K562 (cell line): ENCODE measurements at regions not wholly inside any gene's neighbourhood (a gene's known extent, or its start where the extent isn't known, plus 50 kb on each side); places are given as distances from the start of the nearest gene placed in this dataset.

Source experiments
- ATAC-seq: fragments of 200-7000 bp; cut with Tn5 transposase; 3 replicates; pipeline ENCODE4 v1.9.1; 2020; ENCODE audit warnings: moderate library complexity
- BruUV-seq: library from RNA; stranded (reverse); fragments of 400-500 nt; replicated peaks from 2 replicates; lab custom pipeline; 2021; lab: Mats Ljungman, UMichigan
- CTCF ChIA-PET: fragments of 300-600 bp; formaldehyde crosslinking; extraction: SDS; loops from one replicate; lab custom pipeline; 2021; ENCODE audit warnings: low intra/inter-chr PET ratio; lab: Yijun Ruan, JAX
- POLR2A ChIA-PET: fragments of 300-600, 350-650 bp; sonication (Branson Sonifier 250); formaldehyde crosslinking; extraction: SDS; loops from one replicate; lab custom pipeline; 2021; ENCODE audit warnings: antibody characterized with exemption, inconsistent platforms; lab: Yijun Ruan, JAX
- DNase-seq, 4 experiments: peaks; one replicate each; pipeline versions ENCODE4 v3.0.0 to v3.0.0-alpha.2; 2011 to 2018; ENCODE audit warnings: low spot score in 3 of 4, mixed read lengths in 3 of 4; ENCODE audit errors: extremely low read depth in 1 of 4
- FAIRE-seq: peaks from 2 replicates; lab custom pipeline; 2011; peaks lifted over from hg19 to GRCh38; lab: Jason Lieb, UNC
- H2AFZ ChIP-seq: 2 replicates; pipeline ENCODE4 v1.6.0; 2011; ENCODE audit warnings: low read depth, low read length, control low read depth, inconsistent platforms
- H3K27ac ChIP-seq: fragments of 200-600 bp; 3 replicates; pipeline ENCODE4 v1.8.0; 2011; ENCODE audit warnings: low read depth, mild to moderate bottlenecking, control low read depth, inconsistent platforms, low read length, moderate library complexity, mixed read lengths; ENCODE audit errors: extremely low read depth
- H3K27me3 ChIP-seq, 2 experiments: fragments of 300-600 bp in 1 of 2; 2 replicates in 1 of 2; 3 replicates in 1 of 2; pipeline versions ENCODE4 v1.6.0 to v1.8.0; 2011; ENCODE audit warnings: inconsistent platforms in 2 of 2, low read length in 2 of 2, mild to moderate bottlenecking in 1 of 2, mixed read lengths in 1 of 2, moderate library complexity in 1 of 2; ENCODE audit not compliant: control insufficient read depth in 2 of 2, insufficient read depth in 2 of 2
- H3K36me3 ChIP-seq: fragments of 300-600 bp; 3 replicates; pipeline ENCODE4 v1.8.0; 2011; ENCODE audit warnings: mild to moderate bottlenecking, low read length, inconsistent platforms; ENCODE audit not compliant: control insufficient read depth, insufficient read depth
- H3K4me1 ChIP-seq, 2 experiments: fragments of 200-600 bp in 1 of 2; replicated peaks in 1 of 2; 2 replicates in 1 of 2; 3 replicates in 1 of 2; pipeline versions ENCODE4 v1.5.1 to v1.8.0; 2011; ENCODE audit warnings: inconsistent platforms in 2 of 2, low read length in 2 of 2, mild to moderate bottlenecking in 1 of 2, mixed read lengths in 1 of 2, moderate library complexity in 1 of 2; ENCODE audit not compliant: control insufficient read depth in 2 of 2, insufficient read depth in 2 of 2
- H3K4me2 ChIP-seq: 2 replicates; pipeline ENCODE4 v1.6.1; 2011; ENCODE audit warnings: low read length, control low read depth, inconsistent platforms, mixed read lengths; ENCODE audit not compliant: insufficient read depth
- H3K4me3 ChIP-seq: fragments of 200-600 bp; sonication (generic), shearing (Covaris generic); 2 replicates; pipeline ENCODE4 v1.5.1; 2016; ENCODE audit warnings: control low read depth, inconsistent platforms
- H3K79me2 ChIP-seq: fragments of 200-600 bp; 3 replicates; pipeline ENCODE4 v1.8.0; 2011; ENCODE audit warnings: low read length, inconsistent platforms; ENCODE audit not compliant: control insufficient read depth, insufficient read depth
- H3K9ac ChIP-seq, 2 experiments: 2 replicates each; pipeline versions ENCODE4 v1.6.0 to v1.6.1; 2011; ENCODE audit warnings: low read depth in 2 of 2, low read length in 2 of 2, control low read depth in 1 of 2, inconsistent platforms in 1 of 2, mild to moderate bottlenecking in 1 of 2, mixed read lengths in 1 of 2; ENCODE audit not compliant: insufficient read depth in 1 of 2
- H3K9me1 ChIP-seq: one replicate; pipeline ENCODE4 v1.6.0; 2011; ENCODE audit warnings: inconsistent platforms, mild to moderate bottlenecking, low read length, moderate library complexity; ENCODE audit not compliant: control insufficient read depth, insufficient read depth
- H3K9me3 ChIP-seq: replicated peaks from 2 replicates; pipeline ENCODE4 v1.5.1; 2011; ENCODE audit warnings: low read depth, low read length, inconsistent platforms; ENCODE audit not compliant: control insufficient read depth, insufficient read depth
- H4K20me1 ChIP-seq: replicated peaks from 2 replicates; pipeline ENCODE4 v1.6.1; 2011; ENCODE audit warnings: low read length, inconsistent platforms, mixed read lengths; ENCODE audit not compliant: control insufficient read depth, insufficient read depth
- CBFA2T3 ChIP-seq: fragments of 450-650 bp; IDR thresholded peaks from 2 replicates; pipeline ENCODE4 v1.6.1; 2017
- CCNT2 ChIP-seq: IDR thresholded peaks from 2 replicates; pipeline ENCODE4 v1.6.1; 2011; ENCODE audit warnings: borderline replicate concordance, low read depth, mild to moderate bottlenecking, moderate library complexity, mixed read lengths, low read length; ENCODE audit not compliant: insufficient read length; ENCODE audit errors: extremely low read depth
- ESRRB ChIP-seq: fragments of 250-450 bp; sonication (Bioruptor Pico); IDR thresholded peaks from 2 replicates; pipeline ENCODE4 v1.5.0; 2020; ENCODE audit warnings: mild to moderate bottlenecking, moderate library complexity, borderline replicate concordance
- FOXK2 ChIP-seq, 2 experiments: fragments of 450-650 bp; IDR thresholded peaks in 1 of 2; conservative IDR thresholded peaks in 1 of 2; 2 replicates each; pipeline ENCODE4 v1.6.1; 2016; ENCODE audit warnings: low read depth in 2 of 2, mild to moderate bottlenecking in 1 of 2
- GABPB2 ChIP-seq: fragments of 250-450 bp; sonication (Bioruptor Pico); conservative IDR thresholded peaks from 2 replicates; pipeline ENCODE4 v1.5.1; 2021; ENCODE audit warnings: mild to moderate bottlenecking
- KLF13 ChIP-seq: fragments of 450-650 bp; IDR thresholded peaks from 2 replicates; pipeline ENCODE4 v1.6.1; 2016; ENCODE audit warnings: missing genetic modification characterization, low read depth, mild to moderate bottlenecking, missing compliant biosample characterization, moderate library complexity, borderline replicate concordance
- MCM5 ChIP-seq: fragments of 450-650 bp; IDR thresholded peaks from 2 replicates; pipeline ENCODE4 v1.6.1; 2016; ENCODE audit warnings: low read depth
- PYGO2 ChIP-seq: fragments of 450-650 bp; IDR thresholded peaks from 2 replicates; pipeline ENCODE4 v1.6.1; 2016; ENCODE audit warnings: mild to moderate bottlenecking, missing genetic modification characterization, moderate library complexity, missing compliant biosample characterization
- RFX7 ChIP-seq: fragments of 250-450 bp; sonication (Bioruptor Pico); IDR thresholded peaks from 2 replicates; pipeline ENCODE4 v1.5.1; 2021; ENCODE audit warnings: mild to moderate bottlenecking
- STAT5B ChIP-seq: fragments of 250-450 bp; sonication (Bioruptor Pico); IDR thresholded peaks from 2 replicates; pipeline ENCODE4 v1.8.0; 2021; ENCODE audit warnings: mild to moderate bottlenecking, inconsistent platforms
- TCF7 ChIP-seq: sonication (generic); IDR thresholded peaks from 2 replicates; pipeline ENCODE4 v1.6.1; 2016; ENCODE audit warnings: antibody characterized with exemption, borderline replicate concordance
- TGIF2 ChIP-seq: sonication (generic); formaldehyde crosslinking; IDR thresholded peaks from 2 replicates; pipeline ENCODE4 v1.8.1; 2022; ENCODE audit warnings: mild to moderate bottlenecking, missing genetic modification reagents, moderate library complexity
- U2AF2 ChIP-seq: fragments of 200-400 bp; formaldehyde crosslinking; optimal IDR thresholded peaks from 2 replicates; pipeline ENCODE3; 2017; ENCODE audit warnings: low read depth, mild to moderate bottlenecking, low read length
- ZEB2 ChIP-seq: fragments of 450-650 bp; IDR thresholded peaks from 2 replicates; pipeline ENCODE4 v1.6.1; 2016
- in situ Hi-C: fragments of 300-500 bp; cut with MboI; formaldehyde crosslinking; loops from 4 replicates; pipeline ENCODE4 v1.15.0; 2018; ENCODE audit warnings: inconsistent platforms, mixed read lengths
- intact Hi-C: fragments of 100-400 bp; cut with micrococcal nuclease; formaldehyde crosslinking; loops from 2 replicates; pipeline ENCODE4 v1.14.2; 2022
- TF ChIP-seq, protein P1 (sequence below): fragments of 250-450 bp; sonication (Bioruptor Pico); IDR thresholded peaks from 2 replicates; pipeline ENCODE4 v1.4.0; 2020; ENCODE audit warnings: mild to moderate bottlenecking, moderate library complexity
- TF ChIP-seq, protein P2 (sequence below), 2 experiments: fragments of 150-350 bp in 1 of 2; IDR thresholded peaks; 2 replicates each; pipeline ENCODE4 v1.6.1; 2012 to 2016; ENCODE audit warnings: low read depth in 2 of 2, low read length in 2 of 2, mild to moderate bottlenecking in 1 of 2, moderate library complexity in 1 of 2
- TF ChIP-seq, protein P3 (sequence below): IDR thresholded peaks from 2 replicates; pipeline ENCODE4 v1.6.1; 2014; ENCODE audit warnings: antibody characterized with exemption

DNA sequence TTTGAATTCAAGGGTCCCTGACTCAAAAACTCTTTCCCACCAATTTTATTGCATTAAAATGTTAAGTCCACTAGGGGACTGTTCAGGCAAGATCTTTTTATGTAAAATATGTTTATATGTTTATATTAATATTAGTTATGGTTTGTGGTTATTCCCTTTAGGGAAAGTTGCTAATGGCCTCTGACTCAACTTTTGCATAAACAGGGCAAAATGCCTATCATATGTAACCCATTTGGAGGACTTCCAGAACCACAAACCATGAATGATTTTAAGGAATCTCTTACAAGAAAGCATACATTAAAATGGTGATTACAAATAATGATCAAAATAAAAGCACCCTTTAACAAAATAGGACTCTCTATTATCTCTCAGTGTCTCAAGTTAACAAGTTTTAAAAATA lies 1484.5 kb upstream of the ZEB2 start:
- Histone ChIP-seq H3K4me3 (no peak overlapping the region), H3K4me1 (no peaks in the 10 kb centered on the region; a peak in 1 of 5 replicates), H3K79me2 (no peaks in the 10 kb centered on the region), H3K36me3 (no peaks in the 10 kb centered on the region), H3K27me3 (no peaks in the 10 kb centered on the region), H3K9me3 (no peaks in the 10 kb centered on the region; the same call in 1 of the 2 replicates), H3K9me1 (no peaks in the 10 kb centered on the region), H4K20me1 (no peaks in the 10 kb centered on the region), H3K4me2 (no peak overlapping the region), H2AFZ (0 out of 2 replicates have a peak overlapping the region, but pooled peaks have one; percentile 41), H3K27ac (no peak overlapping the region), H3K9ac (no peak overlapping the region)
- in situ Hi-C loops, result no loop called here
- ChIA-PET CTCF (no interaction called here), POLR2A (no interaction called here)
- BruUV-seq, result no TSS peak
- no peak for FAIRE-seq
- ATAC-seq, result no peak
- intact Hi-C loops, result no loop called here
- DNase-seq, result no peak
- TF ChIP-seq FOXK2 (conservative IDR thresholded peaks at IDR 0.05 in 1 of 2, IDR thresholded peaks at IDR 0.05 in 1 of 2; ENCODE audit: low read depth in 2 of 2), result no peak
- TF ChIP-seq, protein P1, sequence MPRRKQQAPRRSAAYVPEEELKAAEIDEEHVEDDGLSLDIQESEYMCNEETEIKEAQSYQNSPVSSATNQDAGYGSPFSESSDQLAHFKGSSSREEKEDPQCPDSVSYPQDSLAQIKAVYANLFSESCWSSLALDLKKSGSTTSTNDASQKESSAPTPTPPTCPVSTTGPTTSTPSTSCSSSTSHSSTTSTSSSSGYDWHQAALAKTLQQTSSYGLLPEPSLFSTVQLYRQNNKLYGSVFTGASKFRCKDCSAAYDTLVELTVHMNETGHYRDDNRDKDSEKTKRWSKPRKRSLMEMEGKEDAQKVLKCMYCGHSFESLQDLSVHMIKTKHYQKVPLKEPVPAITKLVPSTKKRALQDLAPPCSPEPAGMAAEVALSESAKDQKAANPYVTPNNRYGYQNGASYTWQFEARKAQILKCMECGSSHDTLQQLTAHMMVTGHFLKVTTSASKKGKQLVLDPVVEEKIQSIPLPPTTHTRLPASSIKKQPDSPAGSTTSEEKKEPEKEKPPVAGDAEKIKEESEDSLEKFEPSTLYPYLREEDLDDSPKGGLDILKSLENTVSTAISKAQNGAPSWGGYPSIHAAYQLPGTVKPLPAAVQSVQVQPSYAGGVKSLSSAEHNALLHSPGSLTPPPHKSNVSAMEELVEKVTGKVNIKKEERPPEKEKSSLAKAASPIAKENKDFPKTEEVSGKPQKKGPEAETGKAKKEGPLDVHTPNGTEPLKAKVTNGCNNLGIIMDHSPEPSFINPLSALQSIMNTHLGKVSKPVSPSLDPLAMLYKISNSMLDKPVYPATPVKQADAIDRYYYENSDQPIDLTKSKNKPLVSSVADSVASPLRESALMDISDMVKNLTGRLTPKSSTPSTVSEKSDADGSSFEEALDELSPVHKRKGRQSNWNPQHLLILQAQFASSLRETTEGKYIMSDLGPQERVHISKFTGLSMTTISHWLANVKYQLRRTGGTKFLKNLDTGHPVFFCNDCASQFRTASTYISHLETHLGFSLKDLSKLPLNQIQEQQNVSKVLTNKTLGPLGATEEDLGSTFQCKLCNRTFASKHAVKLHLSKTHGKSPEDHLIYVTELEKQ, result no peak
- TF ChIP-seq U2AF2, result no peak
- TF ChIP-seq MCM5, result no peak
- TF ChIP-seq STAT5B (CRISPR knock-in tag), result no peak
- TF ChIP-seq TGIF2 (CRISPR knock-in tag), result no peak
- no peak for TF ChIP-seq ZEB2
- TF ChIP-seq ESRRB (CRISPR knock-in tag), result no peak
- TF ChIP-seq, protein P2, sequence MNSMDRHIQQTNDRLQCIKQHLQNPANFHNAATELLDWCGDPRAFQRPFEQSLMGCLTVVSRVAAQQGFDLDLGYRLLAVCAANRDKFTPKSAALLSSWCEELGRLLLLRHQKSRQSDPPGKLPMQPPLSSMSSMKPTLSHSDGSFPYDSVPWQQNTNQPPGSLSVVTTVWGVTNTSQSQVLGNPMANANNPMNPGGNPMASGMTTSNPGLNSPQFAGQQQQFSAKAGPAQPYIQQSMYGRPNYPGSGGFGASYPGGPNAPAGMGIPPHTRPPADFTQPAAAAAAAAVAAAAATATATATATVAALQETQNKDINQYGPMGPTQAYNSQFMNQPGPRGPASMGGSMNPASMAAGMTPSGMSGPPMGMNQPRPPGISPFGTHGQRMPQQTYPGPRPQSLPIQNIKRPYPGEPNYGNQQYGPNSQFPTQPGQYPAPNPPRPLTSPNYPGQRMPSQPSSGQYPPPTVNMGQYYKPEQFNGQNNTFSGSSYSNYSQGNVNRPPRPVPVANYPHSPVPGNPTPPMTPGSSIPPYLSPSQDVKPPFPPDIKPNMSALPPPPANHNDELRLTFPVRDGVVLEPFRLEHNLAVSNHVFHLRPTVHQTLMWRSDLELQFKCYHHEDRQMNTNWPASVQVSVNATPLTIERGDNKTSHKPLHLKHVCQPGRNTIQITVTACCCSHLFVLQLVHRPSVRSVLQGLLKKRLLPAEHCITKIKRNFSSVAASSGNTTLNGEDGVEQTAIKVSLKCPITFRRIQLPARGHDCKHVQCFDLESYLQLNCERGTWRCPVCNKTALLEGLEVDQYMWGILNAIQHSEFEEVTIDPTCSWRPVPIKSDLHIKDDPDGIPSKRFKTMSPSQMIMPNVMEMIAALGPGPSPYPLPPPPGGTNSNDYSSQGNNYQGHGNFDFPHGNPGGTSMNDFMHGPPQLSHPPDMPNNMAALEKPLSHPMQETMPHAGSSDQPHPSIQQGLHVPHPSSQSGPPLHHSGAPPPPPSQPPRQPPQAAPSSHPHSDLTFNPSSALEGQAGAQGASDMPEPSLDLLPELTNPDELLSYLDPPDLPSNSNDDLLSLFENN (IDR thresholded peaks at IDR 0.05; ENCODE audit: low read depth in 2 of 2, low read length in 2 of 2), result no peak
- no peak for TF ChIP-seq RFX7 (CRISPR knock-in tag)
- no peak for TF ChIP-seq KLF13 (tag)
- TF ChIP-seq, protein P3, sequence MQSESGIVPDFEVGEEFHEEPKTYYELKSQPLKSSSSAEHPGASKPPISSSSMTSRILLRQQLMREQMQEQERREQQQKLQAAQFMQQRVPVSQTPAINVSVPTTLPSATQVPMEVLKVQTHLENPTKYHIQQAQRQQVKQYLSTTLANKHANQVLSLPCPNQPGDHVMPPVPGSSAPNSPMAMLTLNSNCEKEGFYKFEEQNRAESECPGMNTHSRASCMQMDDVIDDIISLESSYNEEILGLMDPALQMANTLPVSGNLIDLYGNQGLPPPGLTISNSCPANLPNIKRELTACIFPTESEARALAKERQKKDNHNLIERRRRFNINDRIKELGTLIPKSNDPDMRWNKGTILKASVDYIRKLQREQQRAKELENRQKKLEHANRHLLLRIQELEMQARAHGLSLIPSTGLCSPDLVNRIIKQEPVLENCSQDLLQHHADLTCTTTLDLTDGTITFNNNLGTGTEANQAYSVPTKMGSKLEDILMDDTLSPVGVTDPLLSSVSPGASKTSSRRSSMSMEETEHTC, result no peak
- no peak for TF ChIP-seq CCNT2
- no peak for TF ChIP-seq PYGO2
- no peak for TF ChIP-seq TCF7
- no peak for TF ChIP-seq GABPB2 (CRISPR knock-in tag)
- TF ChIP-seq CBFA2T3, result no peak
